ENCODE measurements at regions not wholly inside any gene's neighbourhood (a gene's known extent, or its start where the extent isn't known, plus 50 kb on each side); places are given as distances from the start of the nearest gene placed in this dataset.

- Histone ChIP-seq H2BK120ac (replicated peaks; ENCODE audit: low read depth, low read length) (no peak overlapping the region), H4K91ac (replicated peaks; ENCODE audit: insufficient read length, low read length) (no peak overlapping the region), H3K18ac (ENCODE audit: extremely low read depth, low read length) (no peak overlapping the region), H3K56ac (replicated peaks; ENCODE audit: insufficient read length, low read depth, low read length) (no peak overlapping the region), H3K79me1 (ENCODE audit: low read depth, low read length) (no peaks in the 10 kb centered on the region), H2BK20ac (ENCODE audit: low read length) (no peak overlapping the region), H4K5ac (ENCODE audit: insufficient read length, low read depth, low read length) (no peak overlapping the region), H2AFZ (ENCODE audit: low read length) (no peak overlapping the region), H2AK5ac (ENCODE audit: low read depth, low read length) (no peak overlapping the region), H2BK5ac (ENCODE audit: low read depth, low read length) (no peak overlapping the region), H3K79me2 (ENCODE audit: control insufficient read depth in 1 of 2, insufficient read depth in 2 of 2, low read length in 2 of 2) (no peaks in the 10 kb centered on the region), H3K23me2 (ENCODE audit: low read depth, low read length) (no peaks in the 10 kb centered on the region), H4K20me1 (replicated peaks in 1 of 2; ENCODE audit: control insufficient read depth in 1 of 2, insufficient read depth in 2 of 2, low read length in 2 of 2) (no peaks in the 10 kb centered on the region), H3K9me3 (ENCODE audit: insufficient read depth in 2 of 2, low read depth in 1 of 2, low read length in 1 of 2) (no peaks in the 10 kb centered on the region), H3K23ac (ENCODE audit: insufficient read length) (no peak overlapping the region), H2BK12ac (ENCODE audit: low read depth, low read length) (no peak overlapping the region), H2BK15ac (ENCODE audit: low read length) (no peak overlapping the region), H3K9ac (replicated peaks in 1 of 4; ENCODE audit: extremely low read depth in 1 of 4, low read depth in 3 of 4, low read length in 3 of 4) (no peak overlapping the region), H3K27ac (ENCODE audit: low read depth, low read length) (no peak overlapping the region), H4K8ac (ENCODE audit: extremely low read depth, insufficient read depth, low read length) (no peak overlapping the region), H3K27me3 (replicated peaks in 1 of 4; ENCODE audit: control insufficient read depth in 3 of 4, extremely low read depth in 1 of 4, insufficient read depth in 3 of 4, low read length in 3 of 4) (no peaks in the 10 kb centered on the region), H3K4me1 (replicated peaks in 1 of 4; ENCODE audit: control insufficient read depth in 3 of 4, insufficient read depth in 4 of 4, low read length in 3 of 4) (peaks cover 0 to 5% (median under 1%) of the 10 kb centered on the region in 4 experiments; a peak in 2 of 7 replicates), H3K4me2 (ENCODE audit: insufficient read depth in 1 of 2, low read depth in 2 of 2, low read length in 2 of 2) (no peak overlapping the region), H3K14ac (ENCODE audit: insufficient read length) (no peak overlapping the region), H3K4me3 (ENCODE audit: extremely low read depth in 1 of 4, insufficient read depth in 2 of 4, low read depth in 3 of 4, low read length in 4 of 4) (no peak overlapping the region), H3K36me3 (ENCODE audit: control insufficient read depth in 2 of 4, insufficient read depth in 4 of 4, low read length in 3 of 4) (no peaks in the 10 kb centered on the region), H3K4ac (replicated peaks; ENCODE audit: insufficient read length, low read depth, low read length) (no peak overlapping the region)
- 90% methylated on average over 2 of the region's 2 CpGs; no CpG with 5 or more reads in 1 of the 2 experiments for whole genome bisulfite sequencing, 2 experiments (ENCODE audit: extremely low coverage in 1 of 2, insufficient coverage in 1 of 2, insufficient read length in 1 of 2, insufficient replicate concordance in 2 of 2, low coverage in 1 of 2, low lambda C conversion rate in 2 of 2, missing lambda C conversion rate in 1 of 2)
- FAIRE-seq = no peak
- no peak for TF ChIP-seq CBX8 (IDR thresholded peaks at IDR 0.05; ENCODE audit: borderline replicate concordance, low read depth, low read length)
- POLR2A ChIA-PET (ENCODE audit: partially characterized antibody) = no interaction called here
- CTCF ChIA-PET (ENCODE audit: partially characterized antibody) = no interaction called here
- DNase-seq (ENCODE audit: low read depth in 1 of 2, low spot score in 2 of 2) = no peak
Observed at GRCh38 chr15:87591582-87591981, 665.0 kb downstream of the NTRK3 start.
